Fibroblast of skin of left quadriceps (primary cell): ENCODE measurements at regions not wholly inside any gene's neighbourhood (a gene's known extent, or its start where the extent isn't known, plus 50 kb on each side); places are given as distances from the start of the nearest gene placed in this dataset.

Experiments
- DNase-seq, 2 experiments: peaks; one replicate each; pipeline ENCODE4 v3.0.0-alpha.2; 2013; ENCODE audit warnings: low read depth in 2 of 2

DNA sequence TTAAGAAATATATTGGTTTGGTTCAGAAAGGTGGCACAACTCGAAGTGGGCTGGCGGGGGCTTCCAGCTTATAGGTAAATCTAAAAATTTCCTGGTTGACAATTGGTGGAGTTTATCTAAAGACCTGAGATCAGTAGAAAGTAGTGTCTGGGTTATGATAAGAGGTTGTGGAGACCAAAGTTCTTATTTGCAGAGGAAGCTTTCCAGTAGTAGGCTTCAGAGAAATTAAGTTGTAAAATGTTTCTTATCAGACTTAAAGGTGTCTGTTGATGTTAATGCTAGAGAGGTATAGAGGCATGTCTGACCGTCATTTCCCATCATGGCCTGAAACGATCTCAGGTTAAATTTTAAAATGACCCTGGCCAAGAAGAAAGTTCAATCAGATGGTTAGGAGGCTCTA, 565.2 kb upstream of the DPPA4 start:
- no peak for DNase-seq

DNA sequence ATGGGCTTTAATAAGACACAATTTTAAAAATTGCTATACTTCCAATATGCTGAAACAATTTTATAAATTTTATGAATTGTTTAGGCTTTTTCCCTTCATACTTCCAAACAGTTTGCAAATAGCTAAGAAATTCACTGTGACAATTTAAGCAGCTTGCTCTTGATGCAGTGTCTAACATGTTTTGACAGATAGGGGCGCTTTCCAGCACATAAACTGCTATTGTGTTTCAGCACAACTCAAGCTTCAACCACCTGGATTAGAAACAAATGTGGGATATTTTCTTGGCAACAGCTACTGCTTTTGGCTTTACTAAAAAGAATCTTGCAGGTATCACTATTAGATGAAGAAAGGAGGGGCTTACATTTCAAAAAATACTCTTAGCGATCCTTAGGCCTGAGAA, 565.8 kb upstream of the DPPA4 start:
- DNase-seq = no peak

DNA sequence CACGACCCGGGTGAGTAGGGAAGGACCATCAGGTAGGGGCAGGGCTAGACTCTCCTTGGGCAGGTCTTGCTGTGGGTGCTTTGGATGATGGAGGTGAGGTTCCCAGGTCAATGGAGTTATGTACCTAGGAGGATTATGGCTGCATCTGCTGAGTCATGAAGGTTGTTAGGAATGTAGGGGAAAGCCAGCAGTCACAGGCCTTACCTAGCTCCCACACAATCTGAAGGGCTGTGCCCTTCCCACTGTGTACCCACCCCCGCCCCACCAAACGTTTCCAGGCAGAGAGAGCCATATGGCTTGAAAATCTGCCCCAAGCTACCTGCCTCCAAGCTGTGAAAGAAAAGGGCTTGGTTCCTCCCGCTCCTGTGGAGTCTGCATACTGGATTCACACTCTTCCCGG, 573.4 kb upstream of the DPPA4 start:
- no peak for DNase-seq

DNA sequence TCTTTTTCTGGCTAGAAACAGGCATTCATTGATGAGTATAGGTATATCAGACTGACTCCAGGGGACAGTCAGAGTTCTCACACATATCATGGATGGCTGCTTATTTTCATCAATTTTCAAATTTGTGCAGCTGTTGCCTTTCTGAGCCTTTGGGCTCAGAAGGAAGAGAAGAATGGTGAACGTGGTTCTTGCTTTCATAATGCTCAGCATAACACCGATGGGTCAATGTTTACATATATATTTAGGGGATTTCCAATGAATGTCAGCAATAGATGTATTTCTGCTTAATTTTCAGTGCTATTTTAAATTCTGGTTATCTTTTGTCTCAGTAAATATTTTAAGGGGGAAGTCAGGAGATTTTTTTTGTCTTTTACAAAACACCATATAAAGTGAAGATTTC, 581.4 kb upstream of the DPPA4 start:
- DNase-seq = no peak

DNA sequence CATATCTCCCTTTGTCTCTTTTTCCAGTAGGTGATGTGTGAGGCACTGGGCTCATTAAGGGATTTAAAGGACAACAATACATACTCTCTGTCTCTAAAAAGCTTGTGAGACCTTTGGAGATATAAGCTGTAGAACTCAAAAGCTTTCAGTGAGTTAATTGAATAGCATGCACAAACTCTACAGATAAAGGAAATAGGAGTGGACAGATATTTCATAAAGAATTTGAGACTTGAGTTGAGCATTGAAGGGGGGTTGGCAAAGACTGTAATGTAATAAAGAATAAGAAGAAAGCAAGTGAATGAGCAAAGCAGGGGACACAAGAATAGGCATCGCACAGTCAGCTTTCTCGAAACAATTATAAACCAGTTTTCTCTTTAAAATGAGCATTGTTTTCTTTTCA, 583.4 kb upstream of the DPPA4 start:
- DNase-seq = no peak

DNA sequence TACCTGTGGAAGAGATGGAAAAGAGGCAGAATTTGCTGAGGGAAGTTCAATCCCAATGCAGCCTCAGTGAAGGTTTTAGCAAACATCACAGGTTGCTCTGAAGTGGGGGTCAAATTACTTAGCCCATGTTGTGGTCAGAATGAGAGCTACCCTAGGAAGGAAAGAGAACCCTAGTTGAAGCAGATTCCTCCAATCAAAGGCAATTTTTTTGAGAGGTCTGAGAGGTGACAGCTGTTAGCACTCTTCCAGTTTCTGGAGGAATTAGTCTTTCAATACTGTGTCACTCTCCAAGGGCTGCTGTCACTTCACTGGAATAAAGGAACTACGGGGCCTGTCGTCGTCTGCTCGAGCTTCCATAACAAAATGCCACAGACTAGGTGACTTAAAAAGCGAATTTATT, 584.2 kb upstream of the DPPA4 start:
- DNase-seq = no peak

DNA sequence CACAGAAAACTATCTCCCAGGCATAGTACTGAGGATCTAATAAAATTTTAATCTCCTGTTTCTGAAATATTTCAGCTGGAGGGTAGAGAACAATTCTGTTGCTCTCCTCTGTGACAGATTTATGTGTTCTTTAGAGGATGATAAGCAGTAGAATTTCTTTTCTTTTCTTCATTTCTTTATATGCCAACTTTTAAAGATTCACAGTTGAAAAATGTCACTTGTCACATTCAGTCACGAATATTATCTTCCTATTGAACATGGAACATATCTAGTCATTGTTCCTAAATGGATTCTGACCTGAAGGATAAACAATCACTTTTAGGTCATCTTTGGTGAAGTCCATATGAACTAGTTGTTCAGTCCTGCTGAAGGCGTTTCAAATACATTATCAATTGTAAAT, 585.5 kb upstream of the DPPA4 start:
- no peak for DNase-seq

DNA sequence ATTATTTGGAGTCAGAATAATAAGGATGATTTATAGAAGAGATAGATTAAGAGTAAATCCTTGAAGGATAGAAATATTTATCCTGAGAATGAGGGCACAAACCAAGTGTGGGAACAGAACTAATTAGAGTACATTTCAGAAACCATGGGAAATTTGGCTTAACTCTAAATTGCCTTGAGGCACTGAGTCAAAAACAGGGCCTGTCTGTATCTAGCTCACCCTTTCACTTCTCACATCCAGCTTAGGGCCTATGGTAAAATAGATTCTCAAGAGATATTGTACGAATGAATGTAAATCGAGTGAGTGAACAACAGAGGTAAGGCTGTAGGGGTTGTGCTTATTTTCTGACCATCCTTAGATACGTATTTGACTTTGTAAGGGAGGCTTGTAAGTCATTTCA, 586.1 kb upstream of the DPPA4 start:
- DNase-seq = no peak

DNA sequence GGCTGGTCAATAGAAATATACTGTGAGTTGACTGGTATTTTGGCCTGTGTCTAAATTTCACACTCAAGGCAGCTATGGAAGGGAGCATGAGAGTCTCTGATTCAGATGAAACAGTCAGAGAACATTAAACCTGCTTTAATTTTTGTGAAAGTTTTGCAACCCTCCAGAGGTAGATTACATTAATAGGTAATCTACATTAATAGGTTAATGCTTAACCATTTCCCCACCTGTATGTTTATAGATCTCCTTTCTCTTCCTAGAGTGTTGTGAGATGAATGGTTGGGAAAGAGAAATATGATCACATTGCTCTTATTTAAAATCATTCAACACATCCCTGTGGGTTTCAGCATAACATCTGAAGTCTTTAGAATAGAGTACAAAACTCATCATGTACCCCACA, 586.9 kb upstream of the DPPA4 start:
- no peak for DNase-seq

DNA sequence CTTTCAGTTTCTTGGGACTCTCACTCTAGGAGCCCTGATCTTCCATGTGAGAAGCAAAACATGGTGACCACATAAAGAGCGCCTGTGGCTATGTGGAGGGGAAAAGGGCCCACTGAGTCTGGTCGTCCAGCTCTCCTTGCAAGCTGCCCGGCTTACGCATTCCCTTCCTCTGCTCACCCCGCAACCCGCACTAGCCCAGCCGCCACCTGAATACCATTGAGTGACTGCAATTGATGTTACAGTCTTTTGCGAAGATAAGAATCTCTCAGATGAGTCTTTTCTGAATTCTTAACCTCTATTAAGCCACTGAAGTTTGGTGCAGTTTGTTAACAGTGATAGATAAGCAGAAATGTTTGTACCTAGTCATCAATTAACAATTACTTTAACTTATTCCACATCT, 589.0 kb upstream of the DPPA4 start:
- DNase-seq = no peak

DNA sequence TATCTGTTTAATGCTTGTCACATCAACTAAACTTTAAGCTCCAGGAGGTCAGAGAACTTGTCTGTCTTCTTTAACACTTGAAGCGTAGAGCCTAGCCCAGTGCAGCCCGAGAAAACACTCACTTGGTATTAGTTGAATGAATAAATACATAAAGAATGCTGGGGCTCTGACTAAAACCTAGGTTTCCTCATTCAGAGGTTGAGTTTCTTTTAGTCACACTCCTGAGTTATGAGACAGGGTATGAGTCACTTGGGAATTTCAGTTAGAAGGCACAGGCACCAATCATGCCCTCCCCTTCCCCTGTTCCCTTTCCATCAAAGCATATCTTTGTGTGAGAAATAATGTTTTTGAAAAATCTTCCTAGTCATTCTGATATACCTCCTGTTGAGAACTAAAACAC, 589.8 kb upstream of the DPPA4 start:
- peak; percentile 88 to 89 for DNase-seq

DNA sequence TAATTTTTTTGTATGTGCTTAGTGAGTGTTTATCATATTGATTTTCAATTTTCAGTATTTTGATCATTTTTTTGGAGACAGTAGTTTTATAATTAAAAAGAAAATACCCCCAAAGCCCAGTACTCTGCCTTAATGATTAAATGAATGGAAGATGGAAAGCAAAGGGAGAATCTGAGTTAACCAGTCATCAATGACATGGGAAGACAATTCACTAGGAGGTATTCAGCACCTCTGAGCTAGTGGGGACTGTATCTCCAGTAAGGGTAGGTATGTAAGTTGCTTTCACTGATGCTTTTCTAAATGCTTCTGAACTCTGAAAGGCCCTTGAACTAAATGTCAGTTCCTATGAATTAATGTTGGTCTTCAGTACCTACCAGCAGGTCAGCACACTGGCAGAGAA, 590.4 kb upstream of the DPPA4 start:
- no peak for DNase-seq

DNA sequence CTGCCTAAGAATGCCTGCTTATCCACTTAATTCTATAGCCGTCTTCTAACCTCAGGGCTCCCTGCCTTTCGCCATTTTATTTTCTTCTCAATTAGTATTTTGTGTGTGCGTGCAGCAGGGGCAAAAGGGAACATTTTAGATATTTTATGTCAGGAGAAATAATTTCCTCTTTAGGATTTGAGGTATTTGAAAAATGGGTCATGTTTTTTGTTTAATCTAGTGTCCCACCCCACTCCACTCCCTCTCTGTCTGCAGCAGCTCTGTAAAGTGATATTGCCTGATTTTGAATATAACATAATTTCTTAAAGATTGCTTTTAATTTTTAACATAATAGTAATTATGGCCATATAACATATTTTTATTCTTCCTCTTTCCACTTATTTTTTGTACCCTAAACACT, 593.2 kb upstream of the DPPA4 start:
- no peak for DNase-seq

DNA sequence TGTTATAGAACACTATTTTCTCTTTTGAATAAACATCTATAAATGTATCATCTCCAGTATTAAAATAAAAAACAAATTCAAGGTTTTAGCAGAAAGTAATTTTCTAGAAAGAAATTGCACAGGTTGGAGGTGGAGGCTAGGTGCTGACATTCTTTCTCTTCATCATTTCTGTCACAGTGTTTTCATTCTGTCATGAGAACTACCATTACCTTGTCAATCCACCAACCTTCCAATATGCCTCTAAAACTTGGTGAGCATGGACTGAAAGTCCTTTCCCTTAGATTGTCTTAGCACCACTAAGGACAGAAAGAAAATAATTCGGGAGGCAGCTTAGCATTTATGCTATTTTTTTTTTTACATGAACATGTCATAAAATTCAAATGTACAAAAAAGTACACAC, 596.2 kb upstream of the DPPA4 start:
- no peak for DNase-seq

DNA sequence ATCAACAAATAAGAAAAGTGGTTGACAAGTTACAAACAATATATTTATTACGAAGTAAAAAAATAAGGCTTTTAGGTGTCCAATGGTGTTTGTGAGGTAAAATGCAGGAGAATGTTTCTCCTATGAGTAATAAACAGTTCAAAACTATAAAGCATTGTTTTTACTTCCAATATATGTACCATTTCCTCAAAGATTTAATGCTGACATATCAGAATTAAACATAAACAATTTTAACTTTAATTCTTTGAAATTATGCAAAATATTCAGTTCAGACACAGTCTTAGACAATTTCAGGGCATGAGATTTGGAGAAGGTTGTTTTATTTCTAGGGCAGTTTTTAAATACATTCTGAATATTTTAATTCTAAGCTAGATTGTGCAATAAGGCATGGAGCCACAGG, 602.5 kb upstream of the DPPA4 start:
- DNase-seq = no peak

DNA sequence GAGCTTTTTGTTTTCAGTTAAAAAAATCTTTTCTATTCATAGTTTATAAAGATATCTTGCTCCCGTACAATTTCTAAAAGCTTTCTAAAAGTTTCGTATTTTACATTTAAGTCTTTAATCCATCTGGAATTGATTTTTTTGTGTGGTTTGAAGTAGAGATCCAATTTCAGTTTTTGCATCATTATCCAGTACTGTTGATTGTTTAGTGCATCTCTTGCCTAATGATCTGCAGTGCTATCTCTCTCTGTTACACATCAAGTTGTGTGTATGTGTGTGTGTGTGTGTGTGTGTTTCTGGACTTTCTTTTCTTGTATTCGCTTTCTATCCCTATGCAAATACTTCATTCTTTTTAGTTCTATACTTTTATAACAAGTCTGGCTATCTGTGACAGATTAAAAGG, 605.8 kb upstream of the DPPA4 start:
- DNase-seq = peak; percentile 49 to 56

DNA sequence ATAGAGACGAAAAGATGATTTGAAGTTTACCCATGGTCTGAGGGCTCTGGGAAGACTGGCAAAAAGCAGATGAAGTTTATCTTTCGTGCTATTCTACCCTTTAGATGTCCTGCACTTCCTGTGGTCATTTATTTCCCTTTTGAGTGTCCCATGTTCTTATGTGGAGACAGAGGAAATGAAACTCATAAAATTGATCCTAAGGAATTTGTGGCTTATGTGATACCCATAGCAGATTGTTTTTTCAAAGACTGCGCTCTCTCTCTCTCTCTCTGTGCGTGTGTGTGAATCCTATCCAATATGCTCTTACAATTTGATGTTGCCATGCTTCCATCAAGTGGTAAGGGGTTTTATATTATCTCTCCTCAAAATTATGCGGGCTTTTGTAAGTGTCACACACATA, 607.5 kb upstream of the DPPA4 start:
- DNase-seq = no peak

DNA sequence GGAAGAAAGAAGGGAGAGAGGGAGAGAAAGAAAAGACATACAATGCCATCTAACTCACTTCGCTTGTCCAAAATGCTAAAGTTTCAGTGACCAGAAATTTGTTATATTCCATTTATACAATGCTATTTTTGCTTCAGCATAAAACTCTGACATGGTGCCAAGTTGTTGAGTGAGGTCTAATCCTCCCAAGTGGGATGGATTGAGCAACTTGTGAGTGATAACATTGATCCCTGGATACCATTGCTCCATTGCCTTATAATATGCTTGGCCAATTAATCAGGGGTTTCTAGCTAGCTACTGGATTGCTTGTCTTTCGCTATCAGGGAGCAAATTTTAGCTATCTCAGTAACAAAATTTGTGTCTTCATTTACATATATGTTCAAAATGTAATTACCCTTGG, 615.6 kb upstream of the DPPA4 start:
- DNase-seq = peak; percentile 4 to 9

DNA sequence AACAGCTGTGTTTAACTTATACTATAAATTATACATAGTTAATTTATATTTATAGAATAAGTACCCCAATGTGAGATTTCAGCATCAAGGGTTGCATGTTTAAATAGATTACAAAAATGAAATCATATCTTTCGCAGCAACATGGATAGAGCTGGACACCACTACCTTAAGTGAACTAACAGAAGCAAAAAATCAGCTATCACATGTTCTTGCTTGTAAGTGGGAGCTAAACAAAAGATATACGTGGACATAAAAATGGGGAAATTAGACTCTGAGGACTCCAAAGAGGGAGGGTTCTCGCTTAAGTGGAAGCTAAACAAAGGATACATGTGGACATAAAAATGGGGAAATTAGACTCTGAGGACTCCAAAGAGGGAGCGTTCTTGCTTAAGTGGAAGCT, 626.5 kb upstream of the DPPA4 start:
- DNase-seq = no peak

DNA sequence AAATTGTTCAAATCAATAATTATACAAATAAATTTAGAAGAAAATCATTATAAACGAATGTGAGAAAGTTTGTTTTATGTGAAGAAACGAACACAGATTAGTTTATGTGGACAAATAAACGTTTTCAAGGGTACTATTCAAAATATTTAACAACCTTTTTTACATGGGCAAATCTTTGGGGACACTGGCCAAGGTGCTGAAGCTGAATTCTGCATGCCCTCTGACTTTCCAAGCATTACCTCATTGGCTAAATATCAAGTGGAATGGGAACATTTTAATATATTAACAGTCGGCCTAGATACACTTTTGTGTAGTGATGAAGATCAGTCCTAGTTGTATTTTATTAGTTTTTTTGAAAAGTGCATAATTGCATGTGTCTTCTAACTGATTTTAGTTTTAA, 636.4 kb upstream of the DPPA4 start:
- DNase-seq = no peak

DNA sequence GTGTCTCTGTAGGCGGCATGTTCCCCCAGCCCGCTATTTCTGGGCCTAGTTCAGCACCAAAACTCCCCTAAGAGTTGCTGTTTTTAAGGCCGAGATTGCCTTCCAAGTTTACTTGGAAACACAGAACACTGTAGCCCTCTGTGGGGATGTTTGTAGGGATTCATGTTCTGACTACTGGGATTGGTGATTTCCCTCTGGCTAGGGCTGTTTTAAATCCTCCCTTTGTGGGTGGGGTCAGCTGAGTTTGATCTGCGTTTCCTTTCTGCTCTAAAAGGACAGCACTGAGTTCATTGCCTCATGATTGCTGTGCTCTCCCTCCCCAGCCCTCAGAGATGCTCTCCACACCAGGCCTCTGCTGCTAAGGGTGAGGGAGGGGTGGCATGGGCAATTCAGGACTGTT, 640.6 kb upstream of the DPPA4 start:
- DNase-seq = no peak

DNA sequence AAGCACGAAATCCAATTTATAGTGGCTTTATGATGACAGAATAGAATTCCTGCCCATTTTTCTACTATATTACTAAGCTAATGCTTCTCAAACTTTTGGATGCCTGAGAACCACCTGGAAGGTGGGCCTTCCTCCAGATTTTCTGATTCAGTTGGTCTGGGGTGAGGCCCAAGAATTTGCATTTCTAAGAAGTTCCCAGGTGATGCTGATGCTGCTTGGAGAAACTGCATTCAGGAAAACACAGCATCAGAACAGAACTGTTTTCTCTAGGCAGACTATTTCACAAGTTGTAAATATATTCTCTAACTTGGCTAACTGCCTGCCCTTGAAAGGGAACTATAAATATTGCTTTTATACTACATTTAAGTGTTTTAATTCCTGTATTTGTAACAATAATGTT, 644.9 kb upstream of the DPPA4 start:
- DNase-seq = no peak

DNA sequence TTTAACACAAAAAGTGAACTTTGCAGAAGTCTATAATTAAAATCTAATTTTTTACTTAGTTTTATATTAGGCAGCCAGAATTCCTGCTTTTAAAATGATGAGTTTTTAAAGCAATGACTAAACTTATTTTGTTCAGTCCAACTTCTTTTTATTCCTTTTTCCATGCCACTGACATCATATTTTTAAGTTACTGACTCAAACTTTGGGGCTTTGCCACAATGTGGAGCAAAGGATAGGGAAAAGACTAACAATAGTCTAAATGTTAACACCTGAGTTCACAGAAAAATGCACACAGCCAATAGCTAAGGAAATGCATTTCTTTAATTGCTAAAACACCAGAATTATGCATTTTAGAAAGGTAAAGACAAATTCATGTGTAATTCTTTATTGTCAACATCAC, 647.6 kb upstream of the DPPA4 start:
- no peak for DNase-seq

DNA sequence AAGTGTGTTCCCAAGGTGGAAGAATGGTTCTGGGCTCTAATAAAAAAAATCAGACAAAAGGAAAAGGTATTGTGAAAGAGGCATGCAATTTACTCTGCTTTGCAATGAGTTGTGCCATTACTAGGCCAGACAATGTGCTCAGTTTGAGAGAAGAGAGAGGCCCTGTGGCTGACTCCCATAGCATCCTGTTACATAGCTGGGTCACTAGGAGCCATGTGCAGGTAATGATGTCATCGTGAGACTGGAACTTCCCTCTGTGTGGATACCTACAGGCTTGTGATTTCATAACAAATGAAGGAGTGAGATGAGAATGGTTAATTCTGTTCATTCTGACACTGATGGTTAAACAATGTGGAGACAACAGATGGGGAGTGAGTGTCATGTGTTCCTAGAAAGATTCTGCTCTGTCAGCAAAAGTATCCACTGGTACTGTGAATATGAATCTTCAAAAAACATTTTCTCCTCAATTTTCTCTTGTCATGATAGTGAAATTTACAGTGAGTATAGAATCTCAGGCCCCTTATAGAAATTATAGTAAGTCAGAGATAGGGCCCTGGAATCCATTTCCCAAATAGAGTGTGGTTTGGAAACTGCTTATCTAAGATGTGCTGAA, 648.7 kb upstream of the DPPA4 start:
- DNase-seq = no peak

DNA sequence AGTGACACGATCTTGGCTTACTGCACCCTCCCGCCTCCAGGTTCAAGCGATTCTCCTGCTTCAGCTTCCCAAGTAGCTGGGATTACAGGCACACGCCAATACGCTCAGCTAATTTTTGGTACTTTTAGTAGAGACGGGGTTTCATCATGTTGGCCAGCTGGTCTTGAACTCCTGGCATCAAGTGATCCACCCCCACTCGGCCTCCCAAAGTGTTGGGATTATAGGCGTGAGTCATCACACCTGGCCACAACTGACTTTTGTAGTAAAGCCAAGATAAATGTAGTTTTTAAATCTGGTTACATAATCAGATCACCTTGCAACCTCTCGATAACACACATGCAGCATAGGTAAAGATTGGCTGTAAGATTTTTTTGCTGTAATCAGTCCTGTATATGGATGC, 657.5 kb upstream of the DPPA4 start:
- DNase-seq = no peak
